D721Med (cell line): ENCODE measurements at regions not wholly inside any gene's neighbourhood (a gene's known extent, or its start where the extent isn't known, plus 50 kb on each side); places are given as distances from the start of the nearest gene placed in this dataset.

Experiments used
- DNase-seq: peaks from one replicate; pipeline ENCODE4 v3.0.0; 2011; ENCODE audit warnings: low spot score; ENCODE audit not compliant: insufficient read length
- FAIRE-seq: peaks from 2 replicates; lab custom pipeline; 2011; peaks lifted over from hg19 to GRCh38; lab: Jason Lieb, UNC
- TF ChIP-seq, protein P1 (sequence below): IDR thresholded peaks from 2 replicates; pipeline ENCODE4 v1.5.1; 2012; ENCODE audit warnings: mild to moderate bottlenecking, control low read depth; ENCODE audit not compliant: insufficient read depth; ENCODE audit errors: missing control alignments

DNA sequence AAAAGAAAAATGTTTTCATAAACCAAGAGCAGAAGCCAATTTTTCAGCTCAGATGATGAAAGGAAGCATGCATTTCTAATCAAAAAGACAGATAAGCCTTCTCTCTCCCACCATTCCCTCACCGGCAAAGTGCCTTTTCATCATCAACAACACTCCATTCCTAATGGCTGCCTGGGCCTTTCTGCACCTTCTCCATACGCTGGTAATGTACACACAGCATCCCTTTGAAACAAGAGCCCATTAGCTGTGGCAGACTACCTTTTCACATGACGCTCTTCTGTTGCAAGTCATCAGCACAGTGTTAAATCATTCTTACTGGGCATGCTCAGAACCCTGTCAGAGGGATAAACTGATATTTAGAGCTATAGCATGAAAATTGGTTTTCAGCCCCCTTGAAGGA is 408.9 kb downstream of the MEIS1 start:
- no peak for DNase-seq
- TF ChIP-seq, protein P1, sequence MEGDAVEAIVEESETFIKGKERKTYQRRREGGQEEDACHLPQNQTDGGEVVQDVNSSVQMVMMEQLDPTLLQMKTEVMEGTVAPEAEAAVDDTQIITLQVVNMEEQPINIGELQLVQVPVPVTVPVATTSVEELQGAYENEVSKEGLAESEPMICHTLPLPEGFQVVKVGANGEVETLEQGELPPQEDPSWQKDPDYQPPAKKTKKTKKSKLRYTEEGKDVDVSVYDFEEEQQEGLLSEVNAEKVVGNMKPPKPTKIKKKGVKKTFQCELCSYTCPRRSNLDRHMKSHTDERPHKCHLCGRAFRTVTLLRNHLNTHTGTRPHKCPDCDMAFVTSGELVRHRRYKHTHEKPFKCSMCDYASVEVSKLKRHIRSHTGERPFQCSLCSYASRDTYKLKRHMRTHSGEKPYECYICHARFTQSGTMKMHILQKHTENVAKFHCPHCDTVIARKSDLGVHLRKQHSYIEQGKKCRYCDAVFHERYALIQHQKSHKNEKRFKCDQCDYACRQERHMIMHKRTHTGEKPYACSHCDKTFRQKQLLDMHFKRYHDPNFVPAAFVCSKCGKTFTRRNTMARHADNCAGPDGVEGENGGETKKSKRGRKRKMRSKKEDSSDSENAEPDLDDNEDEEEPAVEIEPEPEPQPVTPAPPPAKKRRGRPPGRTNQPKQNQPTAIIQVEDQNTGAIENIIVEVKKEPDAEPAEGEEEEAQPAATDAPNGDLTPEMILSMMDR = no peak
- no peak for FAIRE-seq

DNA sequence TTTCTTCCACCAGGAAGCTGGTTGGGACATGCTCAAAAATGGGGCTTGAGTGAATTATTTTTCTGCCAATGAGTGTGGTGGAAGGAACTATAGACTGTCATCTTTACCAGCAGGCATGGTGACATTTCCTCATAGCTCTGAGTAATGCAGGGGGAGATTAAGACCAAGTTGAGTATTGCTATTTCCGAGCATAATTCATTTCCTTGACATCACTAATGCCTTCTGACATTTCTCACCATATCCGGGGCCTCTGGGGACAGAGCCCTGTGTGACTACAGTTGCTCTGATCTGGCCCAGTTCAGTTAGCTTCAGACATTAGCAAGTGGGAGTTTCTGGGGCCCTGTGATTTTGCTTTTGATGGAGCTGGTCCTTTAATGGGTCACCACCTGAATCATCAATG is 410.4 kb downstream of the MEIS1 start:
- TF ChIP-seq, protein P1 = no peak
- DNase-seq = no peak
- FAIRE-seq = no peak

DNA sequence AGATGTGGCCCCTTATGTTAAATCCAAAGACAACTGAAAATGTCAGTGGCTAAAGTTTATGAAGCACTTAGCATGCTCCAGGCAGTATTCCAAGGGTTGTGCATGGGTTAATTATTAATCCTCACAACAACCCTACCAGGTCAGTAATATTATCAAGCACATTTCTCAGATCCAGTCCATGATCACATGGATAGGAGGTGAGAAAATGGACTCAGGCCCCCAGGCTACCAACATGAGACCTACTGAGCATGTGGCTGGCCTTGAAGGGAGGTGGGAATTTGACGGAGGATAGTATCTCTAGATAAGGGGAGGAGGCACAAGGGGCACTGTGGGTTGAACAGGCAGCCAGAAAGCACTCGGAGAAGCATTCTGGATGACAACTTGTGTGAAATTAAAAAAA is 412.0 kb downstream of the MEIS1 start:
- DNase-seq = no peak
- no peak for FAIRE-seq
- TF ChIP-seq, protein P1 = no peak

DNA sequence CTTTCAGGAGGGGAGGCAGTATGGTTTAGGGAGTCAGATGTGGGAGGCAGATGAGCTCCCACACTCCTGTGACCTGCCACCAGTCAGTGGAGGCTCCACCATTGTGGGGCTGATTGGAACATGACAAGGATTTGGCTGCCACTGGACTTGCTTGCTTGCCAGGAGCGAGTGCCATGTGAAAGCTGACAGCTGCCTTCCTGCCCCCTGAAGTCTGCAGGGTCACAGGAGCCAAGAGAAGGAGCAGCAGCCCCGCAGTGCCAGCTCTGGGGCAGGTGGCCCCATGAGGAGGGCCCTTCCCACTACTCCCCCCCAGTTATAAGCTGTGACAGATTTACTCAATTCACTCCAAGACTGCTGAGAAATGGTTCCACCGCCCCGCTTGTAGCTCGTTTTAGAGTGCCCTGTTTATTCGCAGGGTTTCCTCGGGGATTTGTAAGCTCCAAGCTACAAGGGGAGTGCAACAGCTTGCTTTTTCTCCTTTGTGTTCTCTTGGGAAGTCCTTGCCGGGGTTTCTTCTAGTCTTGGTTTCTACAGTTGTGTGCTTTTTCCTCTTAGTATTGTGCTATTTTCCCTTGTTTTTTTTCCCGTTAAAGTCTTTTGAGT is 414.3 kb downstream of the MEIS1 start:
- no peak for FAIRE-seq

DNA sequence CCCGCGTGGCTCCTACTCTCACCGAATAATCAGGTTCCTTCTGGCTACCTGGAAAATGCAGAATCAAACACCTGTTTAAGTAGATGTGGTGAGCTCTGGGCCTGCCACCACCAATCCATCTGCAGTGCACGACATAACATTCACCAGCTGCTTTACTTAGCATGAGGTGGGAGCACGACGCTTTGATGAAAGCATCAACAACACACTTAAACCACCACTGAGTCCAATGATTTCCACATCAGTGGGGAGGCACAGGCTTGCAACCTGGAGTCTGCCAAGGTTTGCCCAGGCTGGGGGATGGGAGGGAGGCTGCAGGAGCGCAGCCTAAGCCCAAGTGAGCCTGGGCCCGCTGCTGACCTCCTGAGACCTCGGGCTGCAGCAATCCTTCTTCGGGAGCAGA is 415.5 kb downstream of the MEIS1 start:
- no peak for FAIRE-seq
- DNase-seq = no peak
- TF ChIP-seq, protein P1 = no peak

More for the DNA sequence above, 414.3 kb downstream of the MEIS1 start:
- no peak for DNase-seq
- TF ChIP-seq, protein P1 = no peak

DNA sequence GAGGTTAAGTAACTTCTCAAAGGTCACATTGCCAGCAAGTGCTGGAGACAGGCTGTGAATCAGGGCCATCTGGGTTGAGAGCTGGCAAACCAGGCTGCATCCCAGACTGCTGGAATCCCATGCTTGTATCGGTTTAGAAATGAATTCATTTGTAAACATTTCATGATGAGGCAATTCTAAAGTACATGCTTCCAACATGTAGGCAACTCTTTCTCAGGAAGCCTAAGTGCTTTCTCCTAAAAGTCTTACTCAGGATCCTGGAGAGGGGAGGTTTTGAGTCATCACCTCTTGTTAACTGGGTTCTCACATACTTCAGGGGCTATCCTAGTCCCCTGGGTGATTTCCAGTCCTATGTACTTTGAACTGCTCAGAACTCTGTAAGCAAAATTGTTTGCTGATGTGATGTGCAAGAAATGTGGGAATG is 416.5 kb downstream of the MEIS1 start:
- TF ChIP-seq, protein P1 = no peak
- no peak for DNase-seq
- no peak for FAIRE-seq

DNA sequence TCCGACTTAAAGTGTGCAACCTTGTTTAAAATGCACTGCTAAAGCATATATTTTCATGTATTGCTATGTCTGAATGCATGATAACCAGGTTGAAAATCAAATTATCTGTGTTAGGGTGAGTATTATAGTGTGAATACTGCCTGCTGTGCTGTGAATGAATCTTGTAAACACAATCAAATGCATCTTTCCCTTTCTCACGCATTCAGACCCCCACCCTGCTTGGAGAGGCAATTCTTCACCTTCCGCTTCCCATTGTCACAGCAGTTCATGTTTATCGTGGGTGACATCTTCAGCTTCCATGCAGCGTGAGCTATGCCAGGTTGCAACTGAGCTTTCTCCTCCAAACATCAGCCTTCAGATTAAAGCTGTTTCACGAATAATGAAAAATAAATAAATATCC is 418.0 kb downstream of the MEIS1 start:
- TF ChIP-seq, protein P1 = no peak
- FAIRE-seq (no peak), DNase-seq (no peak)
